KBM-7 (cell line): ENCODE measurements at regions not wholly inside any gene's neighbourhood (a gene's known extent, or its start where the extent isn't known, plus 50 kb on each side); places are given as distances from the start of the nearest gene placed in this dataset.

ENCODE experiments used
- DNase-seq: peaks from one replicate; pipeline ENCODE4 v3.0.0-alpha.2; 2015
- in situ Hi-C: fragments of 300-500 bp; cut with MboI; formaldehyde crosslinking; loops from 2 replicates; pipeline ENCODE4 v1.14.3; 2020; ENCODE audit warnings: low sequenced_read_pairs, low pct_unique_long_range_greater_than_20kb, mixed read lengths

- no peak for DNase-seq
- in situ Hi-C loops = no loop called here
Observed at GRCh38 chr14:104438166-104438887, 141.2 kb upstream of the C14orf180 start.

- in situ Hi-C loops = no loop called here
- DNase-seq = no peak
Observed at GRCh38 chr14:104439625-104440024, 139.9 kb upstream of the C14orf180 start.

- in situ Hi-C loops = no loop called here
- DNase-seq = no peak
Observed at GRCh38 chr14:104440297-104440956, 139.1 kb upstream of the C14orf180 start.

- DNase-seq = no peak
- in situ Hi-C loops = no loop called here
Observed at GRCh38 chr14:104441275-104442106, 138.1 kb upstream of the C14orf180 start.

GRCh38 chr14:104442107-104442551, 137.4 kb upstream of the C14orf180 start:
- no peak for DNase-seq
- in situ Hi-C loops = no loop called here

- no peak for DNase-seq
- in situ Hi-C loops = no loop called here
Observed at GRCh38 chr14:104442631-104443390, 136.8 kb upstream of the C14orf180 start.

- no peak for DNase-seq
- in situ Hi-C loops = no loop called here
Observed at GRCh38 chr14:104443391-104444158, 136.0 kb upstream of the C14orf180 start.

- in situ Hi-C loops = no loop called here
- no peak for DNase-seq
Observed at GRCh38 chr14:104444159-104445030, 135.2 kb upstream of the C14orf180 start.

GRCh38 chr14:104445086-104445485, 134.5 kb upstream of the C14orf180 start:
- in situ Hi-C loops = no loop called here
- no peak for DNase-seq

GRCh38 chr14:104445832-104446381, 133.7 kb upstream of the C14orf180 start:
- in situ Hi-C loops = no loop called here

GRCh38 chr14:104446611-104447010, 133.0 kb upstream of the C14orf180 start:
- in situ Hi-C loops = no loop called here
- DNase-seq = no peak

More at GRCh38 chr14:104445832-104446381, 133.7 kb upstream of the C14orf180 start:
- DNase-seq = no peak

- in situ Hi-C loops = no loop called here
- DNase-seq = no peak
Observed at GRCh38 chr14:104447750-104448149, 131.8 kb upstream of the C14orf180 start.

GRCh38 chr14:104448321-104448720, 131.2 kb upstream of the C14orf180 start:
- no peak for DNase-seq
- in situ Hi-C loops = no loop called here

GRCh38 chr14:104448721-104449120, 130.8 kb upstream of the C14orf180 start:
- DNase-seq = no peak
- in situ Hi-C loops = no loop called here

GRCh38 chr14:104450811-104451401, 128.7 kb upstream of the C14orf180 start:
- no peak for DNase-seq
- in situ Hi-C loops = no loop called here

- in situ Hi-C loops = no loop called here
Observed at GRCh38 chr14:104451474-104451873, 128.1 kb upstream of the C14orf180 start.

GRCh38 chr14:104458845-104459244, 120.7 kb upstream of the C14orf180 start:
- DNase-seq = no peak
- in situ Hi-C loops = no loop called here

More at GRCh38 chr14:104451474-104451873, 128.1 kb upstream of the C14orf180 start:
- no peak for DNase-seq
